ENCODE measurements at regions not wholly inside any gene's neighbourhood (a gene's known extent, or its start where the extent isn't known, plus 50 kb on each side); places are given as distances from the start of the nearest gene placed in this dataset.

GRCh38 chr2:220660277-220661145 is 911.6 kb downstream of the EPHA4 start:
- no peak for TF ChIP-seq CTCF (IDR thresholded peaks at IDR 0.05)
- no peak for TF ChIP-seq POLR2AphosphoS5 (IDR thresholded peaks at IDR 0.05)
- TF ChIP-seq POLR2A (IDR thresholded peaks at IDR 0.05), result no peak
